OCI-LY1 (cell line): ENCODE measurements at regions not wholly inside any gene's neighbourhood (a gene's known extent, or its start where the extent isn't known, plus 50 kb on each side); places are given as distances from the start of the nearest gene placed in this dataset.

Source experiments
- H2AFZ ChIP-seq: fragments of 200-600 bp; sonication (generic), shearing (Covaris generic); 2 replicates; pipeline ENCODE4 v1.6.0; 2014; ENCODE audit warnings: antibody characterized with exemption, mild to moderate bottlenecking, low read length
- H3F3A ChIP-seq: fragments of 200-600 bp; sonication (generic), shearing (Covaris generic); 2 replicates; pipeline ENCODE4 v1.6.0; 2014; ENCODE audit warnings: mild to moderate bottlenecking, antibody characterized with exemption, low read length, moderate library complexity; ENCODE audit not compliant: insufficient read depth
- H3K27ac ChIP-seq: fragments of 200-600 bp; sonication (generic); 2 replicates; pipeline ENCODE4 v1.5.1; 2014; ENCODE audit warnings: low read length, mixed run types, mild to moderate bottlenecking, low read depth; ENCODE audit not compliant: poor library complexity, severe bottlenecking
- H3K27me3 ChIP-seq: fragments of 200-600 bp; sonication (generic); 2 replicates; pipeline ENCODE4 v1.6.0; 2014; ENCODE audit warnings: antibody characterized with exemption, mild to moderate bottlenecking, low read length, moderate library complexity; ENCODE audit not compliant: insufficient read depth
- H3K36me3 ChIP-seq: fragments of 200-600 bp; sonication (generic); 2 replicates; pipeline ENCODE4 v1.6.1; 2014; ENCODE audit warnings: mild to moderate bottlenecking, antibody characterized with exemption, low read length, moderate library complexity, mixed read lengths; ENCODE audit not compliant: insufficient read depth
- H3K4me1 ChIP-seq: fragments of 200-600 bp; sonication (generic); 2 replicates; pipeline ENCODE4 v1.5.1; 2014; ENCODE audit warnings: mild to moderate bottlenecking, low read length, moderate library complexity; ENCODE audit not compliant: insufficient read depth, severe bottlenecking
- H3K4me2 ChIP-seq: fragments of 200-600 bp; sonication (generic), shearing (Covaris generic); 2 replicates; pipeline ENCODE4 v1.6.1; 2014; ENCODE audit warnings: low read length
- H3K4me3 ChIP-seq: fragments of 200-600 bp; sonication (generic); 2 replicates; pipeline ENCODE4 v1.5.1; 2014; ENCODE audit warnings: low read length, low read depth, mild to moderate bottlenecking, mixed read lengths; ENCODE audit not compliant: poor library complexity, severe bottlenecking
- H3K79me2 ChIP-seq: fragments of 200-600 bp; shearing (Covaris generic); 2 replicates; pipeline ENCODE4 v1.6.1; 2016; ENCODE audit warnings: mixed run types, low read length, mixed read lengths; ENCODE audit not compliant: insufficient read depth
- H3K9ac ChIP-seq: fragments of 200-600 bp; sonication (generic), shearing (Covaris generic); 2 replicates; pipeline ENCODE4 v1.6.1; 2014; ENCODE audit warnings: mild to moderate bottlenecking, low read length, mixed read lengths
- H3K9me2 ChIP-seq: fragments of 200-600 bp; sonication (generic), shearing (Covaris generic); 2 replicates; pipeline ENCODE4 v1.6.1; 2014; ENCODE audit warnings: low read depth, mild to moderate bottlenecking, low read length, mixed read lengths
- H3K9me3 ChIP-seq: fragments of 200-600 bp; shearing (Covaris generic); 2 replicates; pipeline ENCODE4 v1.6.1; 2014; ENCODE audit warnings: low read length, mixed read lengths
- H4K20me1 ChIP-seq: fragments of 200-600 bp; sonication (generic), shearing (Covaris generic); 2 replicates; pipeline ENCODE4 v1.6.0; 2016; ENCODE audit warnings: mild to moderate bottlenecking, low read length; ENCODE audit not compliant: insufficient read depth
- EZH2 ChIP-seq: fragments of 200-600 bp; sonication (generic), shearing (Covaris generic); IDR thresholded peaks from 2 replicates; pipeline ENCODE4 v1.8.0; 2017; ENCODE audit warnings: borderline replicate concordance, mixed run types, mild to moderate bottlenecking, antibody characterized with exemption, low read length, moderate library complexity, mixed read lengths
- TF ChIP-seq, protein P1 (sequence below): fragments of 200-600 bp; sonication (generic), shearing (Covaris generic); IDR thresholded peaks from 2 replicates; pipeline ENCODE4 v1.5.1; 2017; ENCODE audit warnings: mild to moderate bottlenecking, antibody characterized with exemption, low read length, moderate library complexity, mixed read lengths

DNA sequence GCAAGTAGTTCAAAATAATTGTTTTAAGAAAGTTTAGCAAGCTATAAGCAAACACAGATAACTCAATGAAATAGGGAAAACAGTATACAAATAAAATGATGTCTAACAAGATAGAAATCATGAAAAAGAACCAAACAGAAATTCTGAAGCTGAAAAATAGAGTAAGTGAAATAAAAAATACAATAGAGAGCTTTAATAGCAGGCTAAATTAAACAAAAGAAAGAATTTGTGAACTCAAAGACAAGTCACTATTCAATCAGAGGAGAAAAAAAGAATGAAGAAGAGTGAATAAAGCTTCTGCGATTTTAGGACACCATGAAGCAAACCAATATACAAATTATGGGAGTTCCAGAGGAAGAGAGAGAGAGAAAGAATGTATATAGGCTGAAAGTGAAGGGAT lies 576.8 kb downstream of the STK39 start:
- Histone ChIP-seq H3K79me2 (no peaks in the 10 kb centered on the region), H3K9me2 (no peaks in the 10 kb centered on the region), H3K27ac (no peak overlapping the region), H3F3A (no peaks in the 10 kb centered on the region), H3K9me3 (peaks cover 5% of the 10 kb centered on the region; the same call in 1 of the 2 replicates), H3K4me3 (no peak overlapping the region), H3K27me3 (no peaks in the 10 kb centered on the region), H3K36me3 (no peaks in the 10 kb centered on the region), H3K4me2 (no peak overlapping the region), H2AFZ (no peak overlapping the region), H3K4me1 (no peaks in the 10 kb centered on the region), H3K9ac (no peak overlapping the region), H4K20me1 (no peaks in the 10 kb centered on the region)
- no peak for TF ChIP-seq EZH2

DNA sequence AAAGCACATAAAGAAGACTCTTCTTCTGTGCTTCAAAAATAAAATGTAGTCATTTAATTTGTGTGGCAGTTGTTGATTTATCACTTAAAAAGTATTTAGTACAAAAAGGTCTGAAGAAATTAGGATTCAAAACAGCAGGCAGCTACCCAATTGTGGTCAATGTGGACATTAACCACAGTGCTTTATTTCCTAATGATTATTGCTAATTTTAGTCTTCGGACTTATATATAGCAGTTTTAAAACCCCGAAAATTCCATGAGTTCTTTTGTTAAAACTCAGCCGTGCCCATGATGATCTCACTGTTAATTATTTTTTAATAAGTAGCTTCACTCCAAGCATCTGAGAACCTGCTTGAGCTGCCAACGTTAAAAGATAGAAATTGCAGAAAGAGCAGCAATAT lies 594.3 kb downstream of the STK39 start:
- no peak overlapping the region for H3K4me2 ChIP-seq
- no peaks in the 10 kb centered on the region for H3K36me3 ChIP-seq
- H3K4me3 ChIP-seq, result no peak overlapping the region
- H3K27me3 ChIP-seq, result no peaks in the 10 kb centered on the region
- H4K20me1 ChIP-seq, result no peaks in the 10 kb centered on the region
- H3K9me3 ChIP-seq, result no peaks in the 10 kb centered on the region
- H3K4me1 ChIP-seq, result no peaks in the 10 kb centered on the region
- H3K9me2 ChIP-seq, result no peaks in the 10 kb centered on the region
- TF ChIP-seq, protein P1, sequence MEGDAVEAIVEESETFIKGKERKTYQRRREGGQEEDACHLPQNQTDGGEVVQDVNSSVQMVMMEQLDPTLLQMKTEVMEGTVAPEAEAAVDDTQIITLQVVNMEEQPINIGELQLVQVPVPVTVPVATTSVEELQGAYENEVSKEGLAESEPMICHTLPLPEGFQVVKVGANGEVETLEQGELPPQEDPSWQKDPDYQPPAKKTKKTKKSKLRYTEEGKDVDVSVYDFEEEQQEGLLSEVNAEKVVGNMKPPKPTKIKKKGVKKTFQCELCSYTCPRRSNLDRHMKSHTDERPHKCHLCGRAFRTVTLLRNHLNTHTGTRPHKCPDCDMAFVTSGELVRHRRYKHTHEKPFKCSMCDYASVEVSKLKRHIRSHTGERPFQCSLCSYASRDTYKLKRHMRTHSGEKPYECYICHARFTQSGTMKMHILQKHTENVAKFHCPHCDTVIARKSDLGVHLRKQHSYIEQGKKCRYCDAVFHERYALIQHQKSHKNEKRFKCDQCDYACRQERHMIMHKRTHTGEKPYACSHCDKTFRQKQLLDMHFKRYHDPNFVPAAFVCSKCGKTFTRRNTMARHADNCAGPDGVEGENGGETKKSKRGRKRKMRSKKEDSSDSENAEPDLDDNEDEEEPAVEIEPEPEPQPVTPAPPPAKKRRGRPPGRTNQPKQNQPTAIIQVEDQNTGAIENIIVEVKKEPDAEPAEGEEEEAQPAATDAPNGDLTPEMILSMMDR, result no peak
- no peak for TF ChIP-seq EZH2
- no peak overlapping the region for H3K27ac ChIP-seq
- H3F3A ChIP-seq, result no peaks in the 10 kb centered on the region
- H3K9ac ChIP-seq, result no peak overlapping the region
- no peak overlapping the region for H2AFZ ChIP-seq
- H3K79me2 ChIP-seq, result no peaks in the 10 kb centered on the region

DNA sequence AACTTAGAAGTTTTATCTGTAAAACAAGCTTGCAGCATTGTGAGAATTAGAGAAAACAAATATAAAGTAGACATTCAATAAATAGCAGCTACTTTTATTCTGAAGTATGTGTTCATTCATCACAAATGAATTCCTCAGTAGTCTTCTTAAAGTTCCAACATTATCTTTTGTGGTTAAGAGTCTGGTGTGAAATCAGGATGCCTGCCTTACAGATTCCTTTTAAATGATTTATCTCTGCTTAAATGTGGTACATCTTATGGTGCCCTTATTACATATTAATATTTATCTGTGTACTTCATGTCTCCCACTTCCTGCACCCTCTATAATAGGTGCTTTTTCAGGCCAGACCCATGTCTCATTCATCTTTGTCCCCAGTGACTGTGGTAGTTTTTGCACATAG lies 595.0 kb downstream of the STK39 start:
- no peaks in the 10 kb centered on the region for H3K79me2 ChIP-seq
- H3K4me3 ChIP-seq, result no peak overlapping the region
- no peaks in the 10 kb centered on the region for H3K9me3 ChIP-seq
- TF ChIP-seq EZH2, result no peak
- no peak overlapping the region for H3K9ac ChIP-seq
- no peaks in the 10 kb centered on the region for H3K36me3 ChIP-seq
- no peaks in the 10 kb centered on the region for H3F3A ChIP-seq
- H3K27me3 ChIP-seq, result no peaks in the 10 kb centered on the region
- no peak overlapping the region for H3K4me2 ChIP-seq
- H4K20me1 ChIP-seq, result no peaks in the 10 kb centered on the region
- H3K4me1 ChIP-seq, result no peaks in the 10 kb centered on the region
- no peak overlapping the region for H2AFZ ChIP-seq
- no peaks in the 10 kb centered on the region for H3K9me2 ChIP-seq
- H3K27ac ChIP-seq, result no peak overlapping the region

DNA sequence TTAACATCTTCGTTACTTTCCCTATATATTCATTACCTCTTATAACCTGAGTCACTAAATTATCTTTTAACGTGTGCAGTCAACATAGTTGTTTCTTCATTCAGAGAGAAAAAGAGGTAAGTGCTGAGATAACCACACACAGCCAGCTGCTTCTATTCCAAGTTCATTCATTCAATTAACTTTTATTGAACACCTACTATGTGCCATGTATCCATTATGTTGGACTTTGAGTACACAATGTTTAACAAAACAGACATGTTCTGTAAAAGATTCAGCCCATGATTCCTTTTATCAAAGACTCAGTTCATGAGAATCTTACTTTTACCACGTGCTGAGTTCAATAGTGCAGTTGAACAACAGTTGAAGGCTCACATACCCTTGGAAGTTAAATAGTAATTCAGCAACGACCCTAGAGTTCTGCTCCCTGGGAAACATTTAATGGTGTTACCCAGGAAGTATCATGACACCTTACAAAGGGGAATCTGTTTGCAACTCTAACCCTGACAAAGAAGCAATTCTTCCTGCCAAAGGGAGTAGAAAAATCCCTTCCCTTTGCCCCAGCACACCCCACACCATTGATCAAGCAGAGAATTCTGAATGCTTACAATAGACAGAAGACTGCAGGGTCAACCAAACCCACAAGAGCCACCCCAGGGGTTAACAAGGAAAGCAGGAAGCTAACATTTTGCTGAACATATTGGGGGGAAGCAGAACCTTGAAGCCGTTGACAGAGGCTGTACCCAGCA lies 595.8 kb downstream of the STK39 start:
- H3K9ac ChIP-seq, result no peak overlapping the region
- no peaks in the 10 kb centered on the region for H3K36me3 ChIP-seq
- H3K4me3 ChIP-seq, result no peak overlapping the region
- no peaks in the 10 kb centered on the region for H4K20me1 ChIP-seq
- no peaks in the 10 kb centered on the region for H3F3A ChIP-seq
- no peaks in the 10 kb centered on the region for H3K9me3 ChIP-seq
- no peaks in the 10 kb centered on the region for H3K27me3 ChIP-seq
- TF ChIP-seq EZH2, result no peak
- H3K4me2 ChIP-seq, result no peak overlapping the region
- H3K4me1 ChIP-seq, result no peaks in the 10 kb centered on the region
- no peaks in the 10 kb centered on the region for H3K9me2 ChIP-seq
- H3K27ac ChIP-seq, result no peak overlapping the region
- no peaks in the 10 kb centered on the region for H3K79me2 ChIP-seq
- no peak overlapping the region for H2AFZ ChIP-seq
